Stomach (tissue), 4 donors: ENCODE measurements at regions not wholly inside any gene's neighbourhood (a gene's known extent, or its start where the extent isn't known, plus 50 kb on each side); places are given as distances from the start of the nearest gene placed in this dataset.

Source experiments
- CTCF ChIP-seq, 7 experiments: fragments of 450-650 bp in 4 of 7; fragments of 200-600 bp in 3 of 7; sonication (generic) in 3 of 7; IDR thresholded peaks; one replicate each; pipeline ENCODE4 v1.5.1; 2016 to 2019; ENCODE audit warnings: antibody characterized with exemption in 7 of 7, control low read depth in 2 of 7, mild to moderate bottlenecking in 1 of 7
- EP300 ChIP-seq: sonication (generic); formaldehyde crosslinking; IDR thresholded peaks from one replicate; pipeline ENCODE4 v1.6.1; 2017; ENCODE audit warnings: antibody characterized with exemption
- POLR2A ChIP-seq, 4 donors: fragments of 450-650 bp; IDR thresholded peaks; one replicate each; pipeline ENCODE4 v1.6.1; 2016; ENCODE audit warnings: antibody characterized with exemption in 4 of 4, control low read depth in 2 of 4, mild to moderate bottlenecking in 1 of 4, moderate library complexity in 1 of 4
- POLR2AphosphoS5 ChIP-seq, 3 donors: sonication (generic); formaldehyde crosslinking; IDR thresholded peaks; one replicate each; pipeline ENCODE4 v1.6.1; 2016; ENCODE audit warnings: antibody characterized with exemption in 3 of 3

- TF ChIP-seq POLR2AphosphoS5 (IDR thresholded peaks at IDR 0.05) (no peak), CTCF (IDR thresholded peaks at IDR 0.05) (no peak), EP300 (no peak), POLR2A (IDR thresholded peaks at IDR 0.05) (no peak)
These were observed 222.4 kb downstream of the GPAT3 start for GRCh38 chr4:83758285-83758684.
